ENCODE measurements at regions not wholly inside any gene's neighbourhood (a gene's known extent, or its start where the extent isn't known, plus 50 kb on each side); places are given as distances from the start of the nearest gene placed in this dataset.

GRCh38 chr1:11383553-11384169 lies 95.3 kb upstream of the DISP3 start:
- TF ChIP-seq, protein P1, sequence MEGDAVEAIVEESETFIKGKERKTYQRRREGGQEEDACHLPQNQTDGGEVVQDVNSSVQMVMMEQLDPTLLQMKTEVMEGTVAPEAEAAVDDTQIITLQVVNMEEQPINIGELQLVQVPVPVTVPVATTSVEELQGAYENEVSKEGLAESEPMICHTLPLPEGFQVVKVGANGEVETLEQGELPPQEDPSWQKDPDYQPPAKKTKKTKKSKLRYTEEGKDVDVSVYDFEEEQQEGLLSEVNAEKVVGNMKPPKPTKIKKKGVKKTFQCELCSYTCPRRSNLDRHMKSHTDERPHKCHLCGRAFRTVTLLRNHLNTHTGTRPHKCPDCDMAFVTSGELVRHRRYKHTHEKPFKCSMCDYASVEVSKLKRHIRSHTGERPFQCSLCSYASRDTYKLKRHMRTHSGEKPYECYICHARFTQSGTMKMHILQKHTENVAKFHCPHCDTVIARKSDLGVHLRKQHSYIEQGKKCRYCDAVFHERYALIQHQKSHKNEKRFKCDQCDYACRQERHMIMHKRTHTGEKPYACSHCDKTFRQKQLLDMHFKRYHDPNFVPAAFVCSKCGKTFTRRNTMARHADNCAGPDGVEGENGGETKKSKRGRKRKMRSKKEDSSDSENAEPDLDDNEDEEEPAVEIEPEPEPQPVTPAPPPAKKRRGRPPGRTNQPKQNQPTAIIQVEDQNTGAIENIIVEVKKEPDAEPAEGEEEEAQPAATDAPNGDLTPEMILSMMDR (IDR thresholded peaks at IDR 0.05) = no peak
- TF ChIP-seq POLR2A (IDR thresholded peaks at IDR 0.05) = no peak
